Chondrocyte (in vitro differentiated cells): ENCODE measurements at regions not wholly inside any gene's neighbourhood (a gene's known extent, or its start where the extent isn't known, plus 50 kb on each side); places are given as distances from the start of the nearest gene placed in this dataset.

Experiments
- DNase-seq: peaks from one replicate; pipeline ENCODE4 v3.0.0; 2021; ENCODE audit warnings: mixed read lengths, low spot score
- H3K27ac Mint-ChIP-seq: one replicate; pipeline ENCODE4 v1.8.0; 2021; ENCODE audit warnings: mild to moderate bottlenecking, moderate library complexity, mixed read lengths; ENCODE audit not compliant: unreplicated experiment
- H3K27me3 Mint-ChIP-seq: 2 replicates; pipeline ENCODE4 v1.8.0; 2021; ENCODE audit warnings: low read depth, mixed read lengths
- H3K36me3 Mint-ChIP-seq: 2 replicates; pipeline ENCODE4 v1.8.0; 2021; ENCODE audit warnings: low read depth, mixed read lengths
- H3K4me1 Mint-ChIP-seq: 2 replicates; pipeline ENCODE4 v1.8.0; 2021; ENCODE audit warnings: low read depth, mild to moderate bottlenecking, mixed read lengths
- H3K4me3 Mint-ChIP-seq: one replicate; pipeline ENCODE4 v1.8.0; 2021; ENCODE audit warnings: mild to moderate bottlenecking, moderate library complexity, mixed read lengths; ENCODE audit not compliant: unreplicated experiment
- H3K9me3 Mint-ChIP-seq: 2 replicates; pipeline ENCODE4 v1.8.0; 2021; ENCODE audit warnings: low read depth, mixed read lengths
- CTCF ChIP-seq: fragments of 200-600 bp; sonication (generic); IDR thresholded peaks from 2 replicates; pipeline ENCODE4 v1.5.0; 2021; ENCODE audit warnings: antibody characterized with exemption, mild to moderate bottlenecking, moderate library complexity

DNA sequence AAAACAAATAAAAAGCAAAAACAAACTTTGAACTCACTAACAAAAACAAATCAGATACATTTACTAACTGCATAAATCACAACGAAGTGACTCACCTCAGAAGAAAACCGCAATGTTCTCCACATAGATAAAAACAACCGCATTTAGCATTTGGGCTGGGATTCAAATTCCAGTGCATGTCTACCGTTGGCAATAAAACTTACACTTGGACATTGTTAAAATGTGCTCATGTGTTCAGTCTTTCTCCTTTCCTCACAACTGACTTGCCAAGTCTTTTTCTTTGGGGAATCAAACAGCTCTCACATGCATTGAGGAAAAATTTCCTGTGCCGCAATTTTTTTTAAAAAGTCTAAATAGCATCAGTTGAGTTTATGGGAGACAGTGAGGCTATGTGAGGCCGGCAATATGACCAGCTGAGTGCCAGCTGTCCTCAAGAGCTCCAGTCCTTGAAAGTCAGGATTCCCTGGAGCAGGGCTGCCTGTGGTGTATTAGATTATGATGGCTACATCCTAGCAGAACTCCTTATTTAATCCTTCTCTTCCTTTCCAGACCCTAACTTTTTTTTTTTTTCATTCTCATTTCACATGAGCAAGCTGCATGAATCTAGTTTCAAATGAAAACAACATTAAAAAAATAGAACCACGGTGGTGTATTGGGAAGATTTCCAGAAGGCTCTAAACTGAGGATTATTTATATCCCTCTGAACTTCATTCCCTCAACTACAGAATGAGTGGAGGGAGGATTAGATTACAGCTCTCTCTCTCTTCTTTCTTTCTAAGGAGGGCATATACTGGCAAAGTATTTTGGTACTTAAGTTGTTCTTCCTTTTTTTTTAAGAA is 70.2 kb upstream of the MEIS1 start:
- H3K27ac Mint-ChIP-seq = no peak overlapping the region
- H3K27me3 Mint-ChIP-seq = no peaks in the 10 kb centered on the region
- no peak overlapping the region for H3K4me3 Mint-ChIP-seq
- no peak for DNase-seq
- H3K36me3 Mint-ChIP-seq = no peaks in the 10 kb centered on the region
- no peak for TF ChIP-seq CTCF
- no peaks in the 10 kb centered on the region for H3K9me3 Mint-ChIP-seq
- peaks cover 8% of the 10 kb centered on the region for H3K4me1 Mint-ChIP-seq

- no peak for TF ChIP-seq CTCF
- no peak for DNase-seq
- Mint-ChIP-seq H3K9me3 (no peaks in the 10 kb centered on the region), H3K4me1 (peaks cover 8% of the 10 kb centered on the region), H3K27ac (no peak overlapping the region), H3K36me3 (no peaks in the 10 kb centered on the region), H3K27me3 (no peaks in the 10 kb centered on the region), H3K4me3 (no peak overlapping the region)
Measured at GRCh38 chr2:66362701-66363100, 72.2 kb upstream of the MEIS1 start.

DNA sequence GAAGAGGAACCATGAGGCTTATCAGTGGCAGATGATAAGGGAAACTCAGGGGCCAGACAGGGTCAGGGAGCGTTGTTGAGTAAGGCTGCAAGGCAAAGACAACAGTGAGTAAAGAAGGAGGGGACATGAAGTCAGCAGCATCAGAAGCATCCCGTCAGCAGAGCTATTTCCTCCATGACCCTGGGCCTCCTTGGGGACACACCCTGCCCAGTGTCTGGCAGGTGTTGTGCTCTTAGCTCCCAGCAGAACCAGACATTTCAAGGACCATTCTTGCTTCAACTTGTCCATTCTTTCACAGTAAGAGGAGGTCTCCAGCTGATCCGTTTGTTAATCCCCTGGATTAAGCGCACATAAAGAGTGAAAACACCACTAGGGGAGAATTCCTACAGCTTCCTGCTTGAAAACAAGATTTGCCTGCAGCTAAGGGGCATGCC is 88.7 kb upstream of the MEIS1 start:
- no peaks in the 10 kb centered on the region for H3K36me3 Mint-ChIP-seq
- DNase-seq = no peak
- H3K27me3 Mint-ChIP-seq = peaks cover 7% of the 10 kb centered on the region
- peaks cover 20% of the 10 kb centered on the region for H3K9me3 Mint-ChIP-seq
- H3K4me3 Mint-ChIP-seq = no peak overlapping the region
- no peak overlapping the region for H3K27ac Mint-ChIP-seq
- no peak for TF ChIP-seq CTCF
- H3K4me1 Mint-ChIP-seq = no peaks in the 10 kb centered on the region

GRCh38 chr2:66344087-66344663 is 90.8 kb upstream of the MEIS1 start:
- peaks cover 14% of the 10 kb centered on the region for H3K9me3 Mint-ChIP-seq
- H3K27ac Mint-ChIP-seq = no peak overlapping the region
- peaks cover 5% of the 10 kb centered on the region for H3K27me3 Mint-ChIP-seq
- no peak for DNase-seq
- TF ChIP-seq CTCF = no peak
- H3K4me3 Mint-ChIP-seq = no peak overlapping the region
- H3K4me1 Mint-ChIP-seq = no peaks in the 10 kb centered on the region
- no peaks in the 10 kb centered on the region for H3K36me3 Mint-ChIP-seq

DNA sequence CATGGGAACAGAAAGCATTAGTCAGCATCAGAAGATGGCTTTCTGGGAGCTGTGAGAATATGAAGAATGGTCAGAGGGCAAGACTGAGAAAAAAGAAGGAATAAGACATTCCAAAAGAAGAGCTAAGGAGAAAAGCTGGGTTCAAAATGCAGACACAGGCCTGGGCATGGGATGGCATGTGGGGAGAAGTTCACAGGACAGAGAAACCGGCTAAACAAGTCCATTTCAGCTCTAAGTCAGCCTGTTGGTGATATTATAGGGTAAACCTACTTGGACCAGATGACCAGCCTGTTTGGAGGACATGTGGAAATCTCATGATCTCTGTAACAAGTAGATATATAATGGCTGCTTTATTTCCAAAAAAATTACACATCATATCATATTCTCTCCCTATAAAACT is 91.7 kb upstream of the MEIS1 start:
- Mint-ChIP-seq H3K4me3 (no peak overlapping the region), H3K4me1 (no peaks in the 10 kb centered on the region), H3K27me3 (peaks cover 5% of the 10 kb centered on the region), H3K36me3 (no peaks in the 10 kb centered on the region), H3K9me3 (peaks cover 14% of the 10 kb centered on the region), H3K27ac (no peak overlapping the region)
- DNase-seq = no peak
- TF ChIP-seq CTCF = no peak
